Loucy (cell line): ENCODE measurements at regions not wholly inside any gene's neighbourhood (a gene's known extent, or its start where the extent isn't known, plus 50 kb on each side); places are given as distances from the start of the nearest gene placed in this dataset.

Experiments
- H2AFZ ChIP-seq: fragments of 200-600 bp; sonication (generic); 2 replicates; pipeline ENCODE4 v1.6.0; 2016; ENCODE audit warnings: antibody characterized with exemption, mild to moderate bottlenecking, low read length, moderate library complexity
- H3F3A ChIP-seq: fragments of 200-600 bp; 2 replicates; pipeline ENCODE4 v1.6.0; 2016; ENCODE audit warnings: antibody characterized with exemption, low read depth, mild to moderate bottlenecking
- H3K27me3 ChIP-seq: fragments of 200-600 bp; sonication (generic); 2 replicates; pipeline ENCODE4 v1.6.1; 2014; ENCODE audit warnings: low read length, mild to moderate bottlenecking; ENCODE audit not compliant: insufficient read depth, poor library complexity, severe bottlenecking
- H3K36me3 ChIP-seq: fragments of 200-600 bp; sonication (generic); 2 replicates; pipeline ENCODE4 v1.6.1; 2016; ENCODE audit warnings: low read length; ENCODE audit not compliant: insufficient read depth
- H3K4me1 ChIP-seq: fragments of 200-600 bp; sonication (generic); 2 replicates; pipeline ENCODE4 v1.5.1; 2014; ENCODE audit warnings: low read length, mild to moderate bottlenecking; ENCODE audit not compliant: insufficient read depth, poor library complexity, severe bottlenecking
- H3K4me2 ChIP-seq: fragments of 200-600 bp; sonication (generic); 2 replicates; pipeline ENCODE4 v1.6.0; 2014; ENCODE audit warnings: antibody characterized with exemption, low read length, low read depth, mild to moderate bottlenecking; ENCODE audit not compliant: poor library complexity, severe bottlenecking
- H3K4me3 ChIP-seq: fragments of 200-600 bp; sonication (generic); 2 replicates; pipeline ENCODE4 v1.5.1; 2014; ENCODE audit warnings: low read length, mild to moderate bottlenecking, mixed read lengths; ENCODE audit not compliant: poor library complexity, severe bottlenecking
- H3K79me2 ChIP-seq: fragments of 200-600 bp; sonication (generic); 2 replicates; pipeline ENCODE4 v1.6.1; 2014; ENCODE audit warnings: low read length; ENCODE audit not compliant: insufficient read depth
- H3K9ac ChIP-seq: fragments of 200-600 bp; sonication (generic); 2 replicates; pipeline ENCODE4 v1.6.0; 2014; ENCODE audit warnings: mild to moderate bottlenecking, low read depth, low read length, moderate library complexity; ENCODE audit not compliant: poor library complexity, severe bottlenecking
- H3K9me2 ChIP-seq: fragments of 200-600 bp; sonication (generic); replicated peaks from 2 replicates; pipeline ENCODE4 v1.6.1; 2016; ENCODE audit warnings: low read depth, low read length, mixed read lengths
- H3K9me3 ChIP-seq: fragments of 200-600 bp; sonication (generic); 2 replicates; pipeline ENCODE4 v1.6.1; 2014; ENCODE audit warnings: mild to moderate bottlenecking, antibody characterized with exemption, low read length, low read depth; ENCODE audit not compliant: insufficient read depth
- H4K20me1 ChIP-seq: fragments of 200-600 bp; sonication (generic); 2 replicates; pipeline ENCODE4 v1.6.0; 2014; ENCODE audit warnings: antibody characterized with exemption, low read length, mild to moderate bottlenecking; ENCODE audit not compliant: insufficient read depth, poor library complexity, severe bottlenecking
- CTCF ChIP-seq: fragments of 200-600 bp; sonication (generic); conservative IDR thresholded peaks from 2 replicates; pipeline ENCODE4 v1.5.1; 2014; ENCODE audit warnings: mild to moderate bottlenecking, antibody characterized with exemption, low read length
- EZH2phosphoT487 ChIP-seq: fragments of 200-600 bp; IDR thresholded peaks from 2 replicates; pipeline ENCODE4 v1.6.1; 2018; ENCODE audit warnings: antibody characterized with exemption, mild to moderate bottlenecking, moderate library complexity, borderline replicate concordance

DNA sequence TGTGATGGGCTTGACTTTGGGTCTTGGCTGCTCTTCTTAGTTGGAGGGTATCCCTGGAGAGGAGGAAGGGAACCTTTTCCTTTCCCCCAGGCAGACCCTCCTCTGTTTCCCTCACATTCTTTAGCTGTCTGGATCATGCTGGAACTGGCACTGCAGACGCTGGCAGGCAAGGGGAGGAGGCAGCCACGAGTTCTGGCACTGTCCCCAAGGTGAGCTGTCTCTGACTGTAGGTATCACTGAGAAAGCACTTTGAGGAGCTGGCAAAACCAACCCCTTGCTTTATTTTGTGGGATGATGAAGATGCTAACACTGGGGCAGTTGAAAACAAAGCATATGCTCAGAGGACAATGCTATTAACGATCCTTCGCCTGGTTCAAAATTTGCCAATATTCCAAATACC, 175.0 kb downstream of the SOX2 start:
- no peaks in the 10 kb centered on the region for H3K36me3 ChIP-seq
- H3K9ac ChIP-seq = no peak overlapping the region
- no peak overlapping the region for H3K4me3 ChIP-seq
- H3K4me1 ChIP-seq = no peaks in the 10 kb centered on the region
- TF ChIP-seq CTCF (no peak), EZH2phosphoT487 (no peak)
- no peaks in the 10 kb centered on the region for H3K9me3 ChIP-seq
- H3K79me2 ChIP-seq = no peaks in the 10 kb centered on the region
- H4K20me1 ChIP-seq = no peaks in the 10 kb centered on the region
- no peak overlapping the region for H2AFZ ChIP-seq
- no peaks in the 10 kb centered on the region for H3F3A ChIP-seq
- no peaks in the 10 kb centered on the region for H3K27me3 ChIP-seq
- no peak overlapping the region for H3K4me2 ChIP-seq
- H3K9me2 ChIP-seq = no peaks in the 10 kb centered on the region

GRCh38 chr3:181887685-181888084, 176.0 kb downstream of the SOX2 start:
- H3K27me3 ChIP-seq = no peaks in the 10 kb centered on the region
- no peaks in the 10 kb centered on the region for H3K36me3 ChIP-seq
- no peak overlapping the region for H3K9ac ChIP-seq
- H4K20me1 ChIP-seq = no peaks in the 10 kb centered on the region
- H3K4me3 ChIP-seq = no peak overlapping the region
- H3K4me1 ChIP-seq = no peaks in the 10 kb centered on the region
- no peak overlapping the region for H2AFZ ChIP-seq
- no peaks in the 10 kb centered on the region for H3K9me2 ChIP-seq
- no peak for TF ChIP-seq CTCF
- TF ChIP-seq EZH2phosphoT487 = no peak
- H3F3A ChIP-seq = no peaks in the 10 kb centered on the region
- H3K79me2 ChIP-seq = no peaks in the 10 kb centered on the region
- no peaks in the 10 kb centered on the region for H3K9me3 ChIP-seq
- no peak overlapping the region for H3K4me2 ChIP-seq

DNA sequence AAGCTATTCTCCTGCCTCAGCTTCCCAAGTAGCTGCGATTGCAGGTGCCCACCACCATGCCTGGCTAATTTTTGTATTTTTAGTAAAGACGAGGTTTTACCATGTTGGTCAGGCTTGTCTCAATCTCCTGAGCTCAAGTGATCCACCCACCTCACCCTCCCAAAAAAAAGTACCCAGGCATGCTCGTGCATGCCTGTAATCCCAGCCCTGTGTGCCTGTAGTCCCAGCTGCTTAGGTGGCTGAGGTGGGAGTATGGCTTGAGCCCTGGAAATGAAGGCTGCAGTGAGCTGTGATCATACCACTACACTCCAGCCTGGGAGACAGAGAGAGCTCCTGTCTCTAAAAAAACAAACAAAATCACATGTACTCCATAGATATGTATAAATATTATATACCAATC, 176.5 kb downstream of the SOX2 start:
- Histone ChIP-seq H2AFZ (no peak overlapping the region), H3K4me1 (no peaks in the 10 kb centered on the region), H3K36me3 (no peaks in the 10 kb centered on the region), H3K27me3 (no peaks in the 10 kb centered on the region), H3K9me3 (no peaks in the 10 kb centered on the region), H4K20me1 (no peaks in the 10 kb centered on the region), H3K4me3 (no peak overlapping the region), H3K79me2 (no peaks in the 10 kb centered on the region), H3K9ac (no peak overlapping the region), H3K4me2 (no peak overlapping the region), H3F3A (no peaks in the 10 kb centered on the region), H3K9me2 (no peaks in the 10 kb centered on the region)
- TF ChIP-seq EZH2phosphoT487 = no peak
- TF ChIP-seq CTCF = no peak
